NT2/D1 (cell line): ENCODE measurements at regions not wholly inside any gene's neighbourhood (a gene's known extent, or its start where the extent isn't known, plus 50 kb on each side); places are given as distances from the start of the nearest gene placed in this dataset.

Experiments used
- SUZ12 ChIP-seq: IDR thresholded peaks from 2 replicates; pipeline ENCODE4 v1.6.1; 2011; ENCODE audit not compliant: insufficient read length, insufficient read depth; ENCODE audit errors: extremely low read depth
- YY1 ChIP-seq: IDR thresholded peaks from 2 replicates; pipeline ENCODE4 v1.6.1; 2011; ENCODE audit not compliant: insufficient read length, insufficient read depth
- ZNF274 ChIP-seq: IDR thresholded peaks from 2 replicates; pipeline ENCODE4 v1.6.1; 2011; ENCODE audit warnings: mild to moderate bottlenecking, low read depth, low read length

DNA sequence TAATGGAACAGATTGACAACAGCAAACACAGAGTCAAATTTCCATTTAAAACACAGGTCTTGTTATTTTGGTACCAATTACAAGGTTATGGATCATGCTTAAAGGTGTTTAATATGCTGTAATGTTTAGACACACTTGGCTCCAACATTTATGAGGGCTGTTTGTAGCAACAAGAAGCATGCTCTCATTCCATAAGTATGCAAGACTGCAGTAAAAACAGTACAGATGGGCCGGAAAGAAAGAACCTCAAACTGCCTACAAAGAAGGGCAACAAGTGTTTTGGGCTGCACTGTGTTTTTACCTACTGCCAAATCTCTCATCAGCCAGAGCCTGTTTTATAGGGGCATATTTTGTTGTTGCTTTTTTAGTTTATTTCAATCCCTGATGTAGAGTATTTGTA lies 100.5 kb upstream of the HS3ST3A1 start:
- TF ChIP-seq YY1 (no peak), ZNF274 (no peak), SUZ12 (no peak)
